Upper lobe of right lung (tissue), 1 donor: ENCODE measurements at regions not wholly inside any gene's neighbourhood (a gene's known extent, or its start where the extent isn't known, plus 50 kb on each side); places are given as distances from the start of the nearest gene placed in this dataset.

Experiments
- ATAC-seq: fragments of 200-7000 bp; cut with Tn5 transposase; one replicate; pipeline ENCODE4 v1.9.1; 2020; ENCODE audit warnings: mild to moderate bottlenecking, moderate library complexity
- DNase-seq: peaks from one replicate; pipeline ENCODE4 v3.0.0-alpha.2; 2020
- H3K27ac ChIP-seq: fragments of 200-600 bp; one replicate; pipeline ENCODE4 v1.8.0; 2022
- H3K27me3 ChIP-seq: fragments of 200-600 bp; one replicate; pipeline ENCODE4 v1.8.0; 2022; ENCODE audit warnings: mild to moderate bottlenecking
- H3K36me3 ChIP-seq: fragments of 200-600 bp; one replicate; pipeline ENCODE4 v1.8.0; 2022
- H3K4me1 ChIP-seq: fragments of 200-600 bp; one replicate; pipeline ENCODE4 v1.8.0; 2022
- H3K4me3 ChIP-seq: fragments of 200-600 bp; one replicate; pipeline ENCODE4 v1.8.0; 2022; ENCODE audit warnings: mild to moderate bottlenecking
- H3K9me3 ChIP-seq: fragments of 200-600 bp; one replicate; pipeline ENCODE4 v1.8.0; 2022
- intact Hi-C: fragments of 100-400 bp; cut with DNase I; formaldehyde crosslinking; loops from one replicate; pipeline ENCODE4 v1.11.0; 2022
- TF ChIP-seq, protein P1 (sequence below): fragments of 200-600 bp; IDR thresholded peaks from one replicate; pipeline ENCODE4 v1.8.0; 2022; ENCODE audit warnings: antibody characterized with exemption
- donor health status: DM: no; HTN: yes; CAD: no; lungs with severe emphysema.

DNA sequence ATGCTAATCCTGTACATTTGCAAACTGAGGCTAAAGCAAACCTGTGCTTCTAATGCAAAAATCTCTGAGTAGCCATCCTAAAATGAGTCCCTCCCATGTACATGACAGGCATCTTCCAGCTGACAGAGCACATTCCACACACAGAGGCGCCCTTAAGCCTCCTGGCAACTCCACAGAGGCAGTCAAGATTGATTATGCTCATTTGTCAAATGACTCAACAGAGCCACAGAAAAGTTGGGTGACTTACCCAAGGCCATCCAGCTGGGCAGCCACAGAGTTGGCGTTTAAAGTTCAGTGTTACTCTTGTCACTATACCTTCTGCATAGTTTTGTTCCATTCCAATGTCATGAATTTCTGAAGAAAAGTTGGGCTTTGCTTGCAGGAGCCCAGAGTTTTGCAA, 394.6 kb upstream of the FGF13 start:
- no peak for ATAC-seq
- intact Hi-C loops, result no loop called here
- H3K4me1 ChIP-seq, result no peaks in the 10 kb centered on the region

DNA sequence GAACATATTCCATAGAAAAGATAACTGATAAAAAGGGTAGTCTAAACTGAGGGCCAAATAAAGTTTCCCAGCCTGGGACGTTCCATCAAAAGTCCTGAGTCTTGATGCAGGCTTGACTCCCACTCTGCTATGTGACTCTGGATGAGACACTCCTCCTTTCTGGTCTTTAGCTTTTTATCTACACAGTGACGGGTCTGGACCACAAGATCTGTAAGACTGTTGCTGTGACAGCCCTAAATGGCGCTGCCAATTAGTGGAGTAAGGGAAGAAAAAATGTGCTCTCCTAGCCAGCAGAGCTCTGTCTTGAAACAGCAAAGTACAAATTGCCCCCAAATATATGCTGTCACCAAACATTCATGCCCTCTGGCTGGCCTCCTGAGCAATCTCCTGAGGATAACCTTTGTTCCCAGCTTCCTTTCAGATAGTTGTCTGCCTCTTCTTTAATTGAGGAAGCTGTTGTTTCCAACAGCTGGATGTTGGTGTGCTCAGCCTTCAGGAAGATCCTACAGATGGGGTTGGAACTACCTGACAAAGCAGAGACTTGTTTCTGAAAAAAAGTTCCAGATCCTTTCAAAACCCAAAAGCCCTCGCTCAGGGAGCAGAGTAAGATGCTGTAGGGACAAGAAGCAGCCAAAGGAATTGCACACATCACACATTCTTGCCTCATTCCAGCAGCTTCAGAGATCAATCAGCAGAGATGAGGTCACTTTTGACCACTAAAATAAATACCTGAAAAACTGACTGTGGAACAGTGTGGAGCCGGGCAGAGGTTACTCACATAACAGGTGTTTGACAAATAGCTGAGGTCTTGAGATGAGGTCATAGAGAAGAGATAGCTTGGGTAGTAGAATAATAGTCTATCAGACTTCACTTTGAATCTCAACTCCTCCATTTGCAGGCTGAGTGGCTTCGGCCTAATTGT, 383.4 kb upstream of the FGF13 start:
- intact Hi-C loops, result no loop called here
- H3K4me3 ChIP-seq, result no peak overlapping the region
- H3K27ac ChIP-seq, result no peak overlapping the region
- TF ChIP-seq, protein P1, sequence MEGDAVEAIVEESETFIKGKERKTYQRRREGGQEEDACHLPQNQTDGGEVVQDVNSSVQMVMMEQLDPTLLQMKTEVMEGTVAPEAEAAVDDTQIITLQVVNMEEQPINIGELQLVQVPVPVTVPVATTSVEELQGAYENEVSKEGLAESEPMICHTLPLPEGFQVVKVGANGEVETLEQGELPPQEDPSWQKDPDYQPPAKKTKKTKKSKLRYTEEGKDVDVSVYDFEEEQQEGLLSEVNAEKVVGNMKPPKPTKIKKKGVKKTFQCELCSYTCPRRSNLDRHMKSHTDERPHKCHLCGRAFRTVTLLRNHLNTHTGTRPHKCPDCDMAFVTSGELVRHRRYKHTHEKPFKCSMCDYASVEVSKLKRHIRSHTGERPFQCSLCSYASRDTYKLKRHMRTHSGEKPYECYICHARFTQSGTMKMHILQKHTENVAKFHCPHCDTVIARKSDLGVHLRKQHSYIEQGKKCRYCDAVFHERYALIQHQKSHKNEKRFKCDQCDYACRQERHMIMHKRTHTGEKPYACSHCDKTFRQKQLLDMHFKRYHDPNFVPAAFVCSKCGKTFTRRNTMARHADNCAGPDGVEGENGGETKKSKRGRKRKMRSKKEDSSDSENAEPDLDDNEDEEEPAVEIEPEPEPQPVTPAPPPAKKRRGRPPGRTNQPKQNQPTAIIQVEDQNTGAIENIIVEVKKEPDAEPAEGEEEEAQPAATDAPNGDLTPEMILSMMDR, result no peak
- DNase-seq (no peak), ATAC-seq (no peak)
- no peaks in the 10 kb centered on the region for H3K36me3 ChIP-seq
- H3K27me3 ChIP-seq, result no peaks in the 10 kb centered on the region
- no peaks in the 10 kb centered on the region for H3K9me3 ChIP-seq
- no peaks in the 10 kb centered on the region for H3K4me1 ChIP-seq

More for the DNA sequence above, 394.6 kb upstream of the FGF13 start:
- Histone ChIP-seq H3K27ac (no peak overlapping the region), H3K27me3 (no peaks in the 10 kb centered on the region), H3K36me3 (no peaks in the 10 kb centered on the region), H3K4me3 (no peak overlapping the region), H3K9me3 (no peaks in the 10 kb centered on the region)
- TF ChIP-seq, protein P1, result no peak
- DNase-seq, result no peak

DNA sequence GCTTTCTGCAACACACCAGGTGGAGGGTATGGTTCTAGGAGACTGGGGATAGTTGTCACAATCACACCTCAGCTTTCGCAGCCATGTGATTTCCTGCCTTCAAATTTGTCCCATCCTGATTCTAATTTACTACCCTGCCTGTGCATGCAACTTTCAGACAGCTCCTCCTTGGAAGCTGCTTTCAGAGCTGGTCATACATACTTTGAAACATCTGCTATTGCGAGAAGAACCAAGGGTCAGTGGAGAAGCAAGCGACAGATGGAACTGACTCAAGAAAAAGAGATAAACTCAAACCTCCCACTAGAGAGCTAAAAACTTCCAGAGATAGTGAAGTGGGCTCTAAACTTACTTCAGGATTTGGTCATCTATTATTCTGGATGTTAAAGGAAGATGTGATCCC, 381.7 kb upstream of the FGF13 start:
- ATAC-seq (no peak), DNase-seq (no peak)
- H3K27me3 ChIP-seq, result no peaks in the 10 kb centered on the region
- intact Hi-C loops, result no loop called here
- no peak overlapping the region for H3K4me3 ChIP-seq
- H3K4me1 ChIP-seq, result no peaks in the 10 kb centered on the region
- H3K27ac ChIP-seq, result no peak overlapping the region
- no peaks in the 10 kb centered on the region for H3K9me3 ChIP-seq
- no peaks in the 10 kb centered on the region for H3K36me3 ChIP-seq
- TF ChIP-seq, protein P1, result no peak

DNA sequence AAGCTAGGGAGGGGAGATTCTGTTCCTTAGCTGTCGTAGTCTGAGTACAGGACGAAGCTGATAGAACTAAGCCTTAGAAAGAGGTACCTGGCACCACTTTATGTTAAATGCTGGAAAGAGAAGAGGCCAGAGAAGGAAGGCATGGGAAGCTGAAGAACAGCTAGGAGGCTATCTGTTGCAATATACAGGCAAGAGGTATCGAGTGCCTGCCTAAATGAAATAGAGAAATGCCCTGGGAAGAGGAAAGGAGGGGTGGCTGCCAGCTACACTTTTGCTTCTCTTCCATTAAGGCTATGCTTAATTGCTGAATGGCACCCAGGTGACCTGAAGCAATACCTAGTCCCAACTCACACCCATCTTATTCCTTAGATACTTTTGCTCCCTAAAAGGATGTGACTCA, 380.4 kb upstream of the FGF13 start:
- H3K27me3 ChIP-seq, result no peaks in the 10 kb centered on the region
- TF ChIP-seq, protein P1, result no peak
- H3K27ac ChIP-seq, result no peak overlapping the region
- no peak for ATAC-seq
- H3K4me3 ChIP-seq, result no peak overlapping the region
- no peaks in the 10 kb centered on the region for H3K4me1 ChIP-seq
- no peaks in the 10 kb centered on the region for H3K9me3 ChIP-seq
- no peaks in the 10 kb centered on the region for H3K36me3 ChIP-seq
- DNase-seq, result no peak
- intact Hi-C loops, result no loop called here

DNA sequence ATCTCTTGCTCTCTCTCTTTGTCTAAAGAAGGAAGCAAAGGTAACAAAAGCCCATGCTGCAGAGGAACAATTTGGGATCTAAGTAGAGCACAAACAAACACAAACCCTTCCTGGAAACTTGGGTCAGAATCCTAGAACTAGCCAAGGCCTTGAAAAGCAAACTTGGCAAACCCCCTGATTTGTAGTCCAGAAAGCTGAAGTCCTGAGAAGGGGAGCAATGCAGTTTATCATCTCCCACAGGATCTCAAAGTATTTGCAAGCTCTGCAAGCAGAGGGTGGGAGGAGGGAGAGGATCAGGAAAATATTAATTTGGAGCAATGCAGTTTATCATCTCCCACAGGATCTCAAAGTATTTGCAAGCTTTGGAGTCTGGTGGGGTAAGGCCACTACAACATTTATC, 379.5 kb upstream of the FGF13 start:
- DNase-seq, result no peak
- no peaks in the 10 kb centered on the region for H3K9me3 ChIP-seq
- intact Hi-C loops, result no loop called here
- no peaks in the 10 kb centered on the region for H3K27me3 ChIP-seq
- H3K36me3 ChIP-seq, result no peaks in the 10 kb centered on the region
- no peak overlapping the region for H3K27ac ChIP-seq
- no peak overlapping the region for H3K4me3 ChIP-seq
- ATAC-seq, result no peak
- no peaks in the 10 kb centered on the region for H3K4me1 ChIP-seq
- TF ChIP-seq, protein P1, result no peak
